COLO829 (cell line): ENCODE measurements at regions not wholly inside any gene's neighbourhood (a gene's known extent, or its start where the extent isn't known, plus 50 kb on each side); places are given as distances from the start of the nearest gene placed in this dataset.
"Not testable (repeated sequence)": the region's sequence is repeated elsewhere in the genome, so short reads cannot be mapped to it uniquely, and the experiment has no call there.

ENCODE experiments used
- DNase-seq: peaks from one replicate; pipeline ENCODE4 v3.0.0; 2012; ENCODE audit warnings: low spot score

- DNase-seq, result no peak
Observed at GRCh38 chr2:89000235-89000634, 308.8 kb downstream of the RPIA start.

DNA sequence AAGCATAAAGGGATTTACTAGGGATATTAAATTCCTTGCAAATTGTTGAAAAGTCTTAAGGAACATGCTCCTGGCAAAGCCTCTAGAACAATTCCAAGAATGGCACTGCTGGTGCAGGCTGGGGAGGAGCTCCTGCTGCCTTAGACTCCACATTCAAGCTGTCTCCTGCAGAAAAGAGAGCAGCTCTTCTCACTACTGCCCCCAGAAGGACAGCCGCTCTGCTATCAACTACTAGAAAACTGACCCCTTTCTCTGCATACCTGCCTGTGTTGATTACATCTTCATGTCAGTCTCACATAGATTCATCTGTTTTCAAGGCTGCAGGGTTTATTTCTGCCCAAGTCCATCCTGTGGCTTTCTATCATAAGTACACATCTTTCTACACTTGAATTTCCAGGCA lies 312.8 kb downstream of the RPIA start:
- DNase-seq, result not testable (repeated sequence)

- not testable (repeated sequence) for DNase-seq
Observed at GRCh38 chr2:89020566-89020965, 329.1 kb downstream of the RPIA start.

DNA sequence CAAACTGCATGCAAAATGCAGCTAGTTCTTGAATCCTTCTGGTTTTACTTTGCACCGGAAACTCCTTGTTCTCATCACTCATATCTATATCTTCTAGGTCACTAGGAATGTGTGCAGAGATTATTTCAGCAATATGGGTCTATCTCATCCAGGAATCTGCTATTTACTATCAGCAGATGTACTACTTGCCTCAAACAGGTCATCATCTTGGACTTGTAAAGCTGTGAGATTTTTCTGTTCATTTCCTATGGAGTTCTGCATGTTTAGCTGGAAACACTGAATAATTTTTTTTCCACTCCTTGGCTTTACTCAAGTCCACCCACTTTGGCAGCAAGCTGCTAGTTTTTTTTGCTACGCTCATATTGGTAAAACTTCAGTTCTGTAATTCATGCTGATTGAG lies 334.8 kb downstream of the RPIA start:
- not testable (repeated sequence) for DNase-seq

GRCh38 chr2:89027115-89027514 lies 335.6 kb downstream of the RPIA start:
- DNase-seq, result not testable (repeated sequence)

GRCh38 chr2:89027536-89027935 lies 336.1 kb downstream of the RPIA start:
- DNase-seq, result not testable (repeated sequence)

DNA sequence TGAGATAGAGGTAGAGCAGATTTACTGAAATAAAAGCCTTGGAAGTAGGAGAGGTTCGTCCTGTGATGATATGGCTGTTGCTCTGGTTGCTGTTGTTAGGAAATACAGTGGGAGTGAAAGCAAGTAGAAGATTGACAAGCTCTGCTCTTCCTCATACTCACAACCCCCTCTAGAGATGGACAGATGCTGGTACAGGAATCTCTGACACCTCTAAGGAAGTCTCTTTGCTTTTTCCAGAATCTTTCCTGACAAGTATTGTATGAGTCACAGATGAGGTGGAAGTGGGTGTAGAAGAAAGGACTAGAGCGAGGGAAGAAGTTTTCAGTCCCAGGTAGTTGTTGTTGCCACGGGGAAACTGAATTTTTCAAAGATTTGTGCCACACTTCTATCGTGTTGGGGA lies 337.8 kb downstream of the RPIA start:
- not testable (repeated sequence) for DNase-seq

DNA sequence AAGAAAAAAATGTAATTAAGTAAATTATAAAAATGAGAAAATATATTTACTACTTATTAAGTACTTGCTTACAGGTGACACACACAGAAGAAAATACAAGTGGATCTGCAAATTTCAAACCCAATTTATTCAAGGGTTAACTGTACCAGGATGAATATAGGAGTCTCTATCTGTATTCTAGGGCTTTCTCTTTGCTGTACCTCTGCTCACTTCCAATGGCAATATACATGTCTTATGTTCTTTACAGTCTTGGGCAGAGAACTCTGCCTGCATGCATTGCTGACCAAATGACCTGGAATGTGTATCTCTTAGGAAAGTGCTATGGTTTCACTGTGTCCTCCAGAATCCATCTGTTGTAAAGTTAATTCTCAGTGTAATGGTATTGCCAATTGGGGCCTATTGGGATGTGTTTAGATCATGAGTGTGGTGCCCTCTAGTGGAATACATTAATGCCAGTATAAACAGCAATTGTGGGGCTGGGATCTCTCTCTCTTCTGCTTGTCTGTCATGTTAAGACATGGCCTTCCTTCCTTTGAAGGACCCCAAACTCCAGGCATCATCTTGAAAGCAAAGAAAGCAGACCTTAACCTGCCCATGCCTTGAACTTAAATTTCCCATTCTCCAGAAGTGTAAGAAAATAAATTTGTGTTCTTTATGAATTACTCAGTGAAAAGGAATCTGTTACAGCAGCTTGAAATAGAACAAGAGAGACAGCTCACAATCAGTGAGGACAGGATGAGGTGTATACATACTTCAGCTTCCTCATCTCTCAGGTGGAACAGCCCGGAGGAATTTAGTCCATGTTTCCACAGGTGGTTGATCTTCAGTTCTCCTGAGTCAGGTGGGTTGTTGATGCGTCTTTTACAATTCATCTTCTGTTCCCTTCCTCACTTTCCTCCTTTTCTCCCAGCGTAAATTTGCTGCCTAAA lies 356.9 kb downstream of the RPIA start:
- peak; percentile 18 for DNase-seq

- not testable (repeated sequence) for DNase-seq
Observed at GRCh38 chr2:89058616-89059015, 367.1 kb downstream of the RPIA start.

DNA sequence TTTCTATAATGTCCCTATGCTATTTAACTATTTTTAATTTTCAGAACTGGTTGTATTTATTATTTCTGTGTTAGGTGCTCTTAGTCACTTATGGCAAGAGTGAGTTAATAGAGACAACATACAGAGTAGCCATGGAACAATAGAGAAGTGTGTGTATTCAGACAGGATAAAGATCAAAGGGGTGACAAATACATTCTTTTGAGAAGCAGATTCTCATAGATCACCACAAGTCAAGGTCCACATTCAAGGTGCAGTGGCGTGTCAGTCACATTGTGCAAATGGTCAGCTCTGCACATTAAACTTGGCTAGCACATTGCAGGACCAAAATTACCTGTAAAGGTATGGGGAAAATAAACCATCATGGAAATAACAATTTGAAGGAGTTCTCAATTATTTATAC lies 369.7 kb downstream of the RPIA start:
- not testable (repeated sequence) for DNase-seq

DNA sequence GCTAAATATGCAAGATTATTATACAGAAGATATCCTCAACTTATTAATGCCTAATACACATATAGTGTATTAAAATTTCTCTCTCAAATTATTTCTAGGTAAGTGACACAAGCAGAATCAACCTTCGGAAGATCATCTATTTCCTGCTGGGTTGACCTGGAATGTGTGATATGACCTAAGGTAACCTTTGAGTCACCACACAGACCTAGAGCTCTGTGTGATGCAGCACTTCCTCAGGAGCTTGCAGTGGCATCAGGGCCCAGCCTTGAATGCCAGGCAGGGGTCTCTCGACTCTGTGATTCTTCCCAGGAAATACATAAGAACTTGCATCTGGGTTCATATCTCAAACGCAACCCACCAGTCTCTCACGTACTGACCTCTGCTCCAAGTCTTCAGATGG lies 385.3 kb downstream of the RPIA start:
- DNase-seq, result peak; percentile 0

- not testable (repeated sequence) for DNase-seq
Observed at GRCh38 chr2:89092911-89093310, 401.4 kb downstream of the RPIA start.

DNA sequence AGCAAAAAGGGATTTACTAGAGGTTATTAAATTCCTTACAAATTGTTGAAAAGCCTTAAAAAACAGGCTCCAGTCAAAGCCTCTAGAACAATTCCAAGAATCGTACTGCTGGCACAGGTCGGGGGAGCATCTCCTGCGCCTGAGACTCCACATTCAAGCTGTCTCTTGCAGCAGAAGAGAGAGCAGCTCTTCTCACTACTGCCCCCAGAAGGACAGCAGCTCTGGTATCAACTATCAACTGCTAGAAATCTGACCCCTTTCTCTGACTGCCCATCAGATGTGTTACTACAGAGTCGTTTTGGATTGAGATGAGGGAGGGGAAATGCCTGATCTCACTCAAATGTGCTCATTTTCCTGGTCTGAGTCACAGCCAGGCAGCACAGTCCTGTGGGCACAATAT lies 403.6 kb downstream of the RPIA start:
- DNase-seq, result not testable (repeated sequence)

DNA sequence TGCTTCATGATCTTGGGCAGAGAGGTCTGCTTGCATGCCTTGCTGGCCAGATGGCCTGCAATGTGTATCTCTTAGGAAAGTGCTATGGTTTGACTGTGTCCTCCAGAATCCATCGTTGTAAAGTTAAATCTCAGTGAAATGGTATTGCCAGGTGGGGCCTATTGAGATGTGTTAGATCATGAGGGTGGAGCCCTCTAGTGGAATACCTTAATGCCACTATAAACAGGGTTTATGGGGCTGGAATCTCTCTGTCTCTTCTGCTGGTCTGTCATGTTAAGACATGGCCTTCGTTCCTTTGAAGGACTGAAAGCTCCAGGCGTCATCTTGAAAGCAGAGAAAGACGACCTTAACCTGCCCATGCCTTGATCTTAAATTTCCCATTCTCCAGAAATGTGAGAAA lies 411.1 kb downstream of the RPIA start:
- not testable (repeated sequence) for DNase-seq

GRCh38 chr2:89106369-89107019 lies 415.0 kb downstream of the RPIA start:
- DNase-seq, result not testable (repeated sequence)

GRCh38 chr2:89112434-89112833 lies 421.0 kb downstream of the RPIA start:
- DNase-seq, result not testable (repeated sequence)

DNA sequence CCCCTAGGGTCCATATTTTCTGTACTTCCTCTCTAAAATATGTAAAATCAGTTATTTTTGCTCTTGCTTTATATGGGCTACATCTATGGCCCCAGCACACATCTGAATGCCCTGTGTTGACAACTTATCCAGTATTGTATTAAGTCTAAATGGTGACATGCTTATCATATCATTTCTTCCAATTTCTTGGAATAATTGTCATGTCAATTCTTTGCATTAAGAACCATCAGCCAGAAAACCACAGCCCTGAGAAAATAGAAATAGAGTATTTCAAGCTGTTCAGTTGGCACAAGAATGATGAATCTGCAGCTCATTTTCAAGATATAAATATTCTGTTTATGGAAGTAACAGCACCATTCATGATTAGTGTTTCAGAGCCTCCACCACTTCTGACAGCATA lies 421.8 kb downstream of the RPIA start:
- DNase-seq, result not testable (repeated sequence)

DNA sequence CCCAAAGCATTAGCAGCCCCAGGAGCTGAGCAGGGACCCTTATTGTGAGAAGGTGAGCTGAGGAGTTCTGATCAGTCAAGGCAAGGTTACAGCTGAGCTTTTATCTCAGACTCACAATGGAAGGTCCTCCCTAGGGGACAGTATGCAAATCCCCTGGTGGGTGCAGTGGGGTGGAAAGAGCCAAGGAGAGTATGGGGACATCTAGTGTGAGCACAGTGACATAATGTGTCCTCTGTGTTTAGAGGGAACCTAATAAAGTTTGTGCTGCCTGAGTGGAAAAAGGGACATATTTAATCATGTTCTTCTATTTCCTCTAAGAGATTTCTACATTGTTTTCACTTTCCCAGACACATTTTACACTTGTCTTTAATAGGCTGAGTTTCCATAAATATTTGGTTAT lies 438.0 kb downstream of the RPIA start:
- DNase-seq, result not testable (repeated sequence)

DNA sequence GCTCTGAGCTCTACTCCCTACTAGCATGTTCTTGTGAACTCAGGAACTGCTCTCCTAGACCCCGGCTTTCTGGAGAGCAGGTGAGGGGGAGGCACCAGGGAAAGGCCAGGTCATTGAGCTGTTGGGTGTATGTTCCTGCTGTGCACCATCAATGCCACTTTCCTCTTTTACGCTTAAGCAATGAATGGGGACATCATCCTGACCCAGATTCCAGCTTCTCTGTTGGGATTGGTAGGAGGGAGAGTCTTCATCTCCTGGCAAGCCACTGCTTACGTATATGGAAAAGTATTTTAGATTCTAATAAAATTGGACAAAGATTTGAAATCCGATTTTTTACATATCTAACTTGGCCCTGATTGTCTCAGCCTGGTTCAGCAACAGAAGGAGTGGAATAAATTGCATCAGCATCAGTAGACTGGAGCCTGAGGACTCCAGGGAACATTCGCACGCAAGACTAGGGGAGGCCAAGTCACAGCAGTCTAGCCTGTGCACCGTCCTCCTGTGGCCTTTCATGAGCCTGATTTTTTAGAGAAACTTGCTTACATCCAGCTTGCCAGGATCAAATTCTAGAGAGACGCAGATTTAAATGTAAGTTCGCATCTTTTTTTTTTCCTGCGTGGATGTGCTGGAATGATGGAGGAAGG lies 439.3 kb downstream of the RPIA start:
- not testable (repeated sequence) for DNase-seq

DNA sequence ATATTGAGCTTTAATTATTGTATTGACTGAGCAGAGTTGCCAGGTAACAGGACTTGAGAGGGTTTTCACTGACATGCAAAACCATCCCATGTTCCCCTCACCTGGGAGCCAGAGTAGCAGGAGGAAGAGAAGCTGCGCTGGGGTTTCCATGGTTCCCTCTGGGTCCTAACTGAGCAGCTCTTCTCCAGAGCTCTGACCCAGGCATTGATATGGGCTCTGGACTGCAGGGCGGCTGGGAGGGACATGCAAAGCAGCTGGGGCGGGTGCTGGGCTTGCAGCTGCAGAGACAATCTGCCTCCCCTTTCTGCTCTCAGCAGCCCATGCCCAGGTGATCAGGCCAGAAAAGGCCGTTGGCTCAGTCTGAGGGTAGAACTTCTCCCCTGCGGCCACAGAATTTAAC lies 451.5 kb downstream of the RPIA start:
- DNase-seq, result not testable (repeated sequence)

DNA sequence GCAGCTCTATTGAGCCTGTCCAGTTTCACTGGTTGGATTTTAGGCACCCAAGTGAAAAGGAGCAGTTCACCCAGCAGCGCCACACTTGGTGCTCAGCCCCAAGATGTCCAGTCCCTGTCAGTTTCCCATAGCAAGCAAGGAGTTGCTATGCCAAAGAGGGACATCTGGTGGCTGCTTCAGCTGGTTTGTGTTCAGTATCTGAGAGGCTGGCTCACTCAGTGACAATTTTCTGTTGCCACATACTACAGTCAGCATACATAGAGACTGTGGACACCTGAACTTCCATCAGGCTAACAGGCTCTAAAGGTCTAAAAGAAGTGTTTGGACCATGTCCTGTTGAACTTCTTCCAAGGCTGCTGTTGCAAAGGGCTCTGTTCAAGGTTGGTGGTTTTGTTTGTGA lies 453.9 kb downstream of the RPIA start:
- not testable (repeated sequence) for DNase-seq

DNA sequence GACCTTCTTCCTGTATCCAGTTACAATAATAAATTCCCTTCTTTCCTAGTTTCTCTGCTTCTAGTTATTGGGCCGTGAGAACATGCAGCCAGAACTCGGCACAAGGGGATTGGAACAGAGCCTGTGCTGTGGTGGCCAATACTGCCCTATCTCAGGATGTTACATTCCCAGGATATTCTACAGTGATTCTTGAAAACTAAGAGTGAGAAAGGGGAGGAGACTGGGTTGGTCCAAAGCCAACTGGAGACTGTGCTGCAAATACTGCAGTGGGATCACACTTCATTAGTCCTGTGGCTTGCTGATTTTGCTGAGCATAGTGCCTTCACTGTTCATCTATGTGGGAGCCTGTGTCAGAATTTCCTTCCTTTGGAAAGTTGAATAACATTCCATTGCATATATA lies 456.8 kb downstream of the RPIA start:
- not testable (repeated sequence) for DNase-seq

DNA sequence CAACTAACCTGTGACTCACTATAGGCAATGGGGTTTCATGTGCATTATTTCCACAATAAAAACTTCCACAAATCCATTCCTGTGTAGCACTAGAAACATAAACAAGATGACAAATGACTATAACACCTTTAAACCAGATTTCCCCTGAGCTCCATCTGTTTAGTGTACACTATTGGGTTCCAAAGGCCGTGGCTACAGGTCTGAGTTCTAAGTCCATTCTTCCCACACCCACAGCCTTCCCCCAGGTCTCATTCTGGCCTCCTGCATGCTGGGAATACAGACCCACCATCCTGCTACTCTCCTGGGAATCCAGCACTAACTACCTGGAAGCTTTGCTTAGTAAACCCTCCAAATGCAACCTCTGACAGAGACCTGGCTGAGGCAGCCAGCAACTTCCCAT lies 460.2 kb downstream of the RPIA start:
- not testable (repeated sequence) for DNase-seq
